ENCODE measurements at regions not wholly inside any gene's neighbourhood (a gene's known extent, or its start where the extent isn't known, plus 50 kb on each side); places are given as distances from the start of the nearest gene placed in this dataset.

DNA sequence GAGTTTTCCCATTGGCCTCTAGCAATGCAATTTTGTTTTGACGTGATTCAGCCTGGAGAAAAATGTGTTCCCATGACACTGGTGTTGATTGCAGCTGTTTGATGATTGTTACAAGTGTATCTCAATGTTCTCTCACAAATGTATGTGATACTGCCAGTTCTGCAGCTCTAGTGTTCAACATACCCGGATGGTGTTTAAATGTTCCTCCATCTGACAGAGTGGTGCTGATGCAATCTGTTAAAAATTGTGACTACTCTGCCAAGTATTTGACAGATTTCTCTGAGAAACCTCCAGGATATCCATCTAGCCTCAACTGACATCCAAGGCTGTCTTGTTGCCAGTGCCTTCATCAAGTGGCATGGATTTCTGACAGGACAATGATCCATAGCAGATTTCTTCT lies 657.2 kb upstream of the DIAPH2 start:
- ChIA-PET CTCF (no interaction called here), POLR2A (interaction anchor here (0.7 kb wide), 1 partner anchor 106 kb away, joined by 3 read pairs; no protein-coding TSS in a partner anchor)
- 82% methylated on average over 2 of the region's 2 CpGs for WGBS (ENCODE audit: insufficient coverage)
- no peaks in the 10 kb centered on the region for H3K36me3 ChIP-seq (ENCODE audit: control insufficient read depth in 4 of 4, insufficient read depth in 4 of 4, low read length in 3 of 4)
- no peaks in the 10 kb centered on the region for H3K27me3 ChIP-seq (replicated peaks in 2 of 5; ENCODE audit: control insufficient read depth in 4 of 5, insufficient read depth in 5 of 5, low read length in 4 of 5)
- H3K27ac ChIP-seq (ENCODE audit: insufficient read depth in 1 of 2, low read depth in 1 of 2, low read length in 2 of 2, poor library complexity in 1 of 2, severe bottlenecking in 2 of 2), result no peak overlapping the region
- H3K4me1 ChIP-seq (ENCODE audit: control extremely low read depth in 1 of 4, control insufficient read depth in 4 of 4, insufficient read depth in 4 of 4, low read length in 3 of 4), result no peaks in the 10 kb centered on the region
- no peaks in the 10 kb centered on the region for H3K9me3 ChIP-seq (ENCODE audit: control extremely low read depth in 1 of 5, control insufficient read depth in 4 of 5, insufficient read depth in 2 of 5, low read depth in 1 of 5, low read length in 4 of 5)
- DNase-seq, result no peak
- H3K4me3 ChIP-seq (ENCODE audit: control insufficient read depth in 1 of 7, extremely low read depth in 1 of 7, insufficient read depth in 4 of 7, low read depth in 2 of 7, low read length in 6 of 7), result no peak overlapping the region

- Histone ChIP-seq H3K9me3 (ENCODE audit: control extremely low read depth in 1 of 5, control insufficient read depth in 4 of 5, insufficient read depth in 2 of 5, low read depth in 1 of 5, low read length in 4 of 5) (no peaks in the 10 kb centered on the region), H3K36me3 (ENCODE audit: control insufficient read depth in 4 of 4, insufficient read depth in 4 of 4, low read length in 3 of 4) (no peaks in the 10 kb centered on the region), H3K4me1 (ENCODE audit: control extremely low read depth in 1 of 4, control insufficient read depth in 4 of 4, insufficient read depth in 4 of 4, low read length in 3 of 4) (no peaks in the 10 kb centered on the region), H3K4me3 (ENCODE audit: control insufficient read depth in 1 of 7, extremely low read depth in 1 of 7, insufficient read depth in 4 of 7, low read depth in 2 of 7, low read length in 6 of 7) (no peak overlapping the region), H3K27me3 (replicated peaks in 2 of 5; ENCODE audit: control insufficient read depth in 4 of 5, insufficient read depth in 5 of 5, low read length in 4 of 5) (no peaks in the 10 kb centered on the region), H3K27ac (ENCODE audit: insufficient read depth in 1 of 2, low read depth in 1 of 2, low read length in 2 of 2, poor library complexity in 1 of 2, severe bottlenecking in 2 of 2) (no peak overlapping the region)
- no peak for DNase-seq
- POLR2A ChIA-PET, result no interaction called here
- WGBS (ENCODE audit: insufficient coverage), result no CpG with 5 or more reads among the region's 2 CpGs
- CTCF ChIA-PET, result no interaction called here
Observed at GRCh38 chrX:96052078-96052477, 632.6 kb upstream of the DIAPH2 start.

GRCh38 chrX:96081891-96082290 lies 602.8 kb upstream of the DIAPH2 start:
- Histone ChIP-seq H3K4me1 (ENCODE audit: control extremely low read depth in 1 of 4, control insufficient read depth in 4 of 4, insufficient read depth in 4 of 4, low read length in 3 of 4) (no peaks in the 10 kb centered on the region), H3K27me3 (replicated peaks in 2 of 5; ENCODE audit: control insufficient read depth in 4 of 5, insufficient read depth in 5 of 5, low read length in 4 of 5) (no peaks in the 10 kb centered on the region), H3K36me3 (ENCODE audit: control insufficient read depth in 4 of 4, insufficient read depth in 4 of 4, low read length in 3 of 4) (no peaks in the 10 kb centered on the region), H3K9me3 (ENCODE audit: control extremely low read depth in 1 of 5, control insufficient read depth in 4 of 5, insufficient read depth in 2 of 5, low read depth in 1 of 5, low read length in 4 of 5) (no peaks in the 10 kb centered on the region), H3K27ac (ENCODE audit: insufficient read depth in 1 of 2, low read depth in 1 of 2, low read length in 2 of 2, poor library complexity in 1 of 2, severe bottlenecking in 2 of 2) (no peak overlapping the region), H3K4me3 (ENCODE audit: control insufficient read depth in 1 of 7, extremely low read depth in 1 of 7, insufficient read depth in 4 of 7, low read depth in 2 of 7, low read length in 6 of 7) (no peak overlapping the region)
- no peak for DNase-seq
- POLR2A ChIA-PET, result no interaction called here
- CTCF ChIA-PET, result no interaction called here

DNA sequence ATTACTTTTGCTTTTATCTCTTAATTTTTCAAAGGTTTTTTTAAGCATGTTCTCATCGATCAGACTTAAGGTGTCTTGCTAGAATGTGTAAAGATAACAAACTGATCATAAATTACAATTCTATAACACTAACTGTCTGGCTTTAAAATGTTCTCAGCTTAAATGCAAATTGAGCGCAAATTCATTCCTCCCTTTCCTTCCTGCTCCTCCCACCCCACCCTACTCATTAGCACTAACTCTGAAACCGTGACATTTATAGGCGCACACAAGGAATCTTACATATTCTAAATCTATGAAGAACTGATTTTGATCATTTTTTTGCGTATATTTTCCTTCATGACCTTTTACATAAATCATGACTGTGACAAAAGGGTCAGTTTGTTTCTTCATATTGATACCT lies 590.0 kb upstream of the DIAPH2 start:
- H3K4me3 ChIP-seq (ENCODE audit: control insufficient read depth in 1 of 7, extremely low read depth in 1 of 7, insufficient read depth in 4 of 7, low read depth in 2 of 7, low read length in 6 of 7), result no peak overlapping the region

DNA sequence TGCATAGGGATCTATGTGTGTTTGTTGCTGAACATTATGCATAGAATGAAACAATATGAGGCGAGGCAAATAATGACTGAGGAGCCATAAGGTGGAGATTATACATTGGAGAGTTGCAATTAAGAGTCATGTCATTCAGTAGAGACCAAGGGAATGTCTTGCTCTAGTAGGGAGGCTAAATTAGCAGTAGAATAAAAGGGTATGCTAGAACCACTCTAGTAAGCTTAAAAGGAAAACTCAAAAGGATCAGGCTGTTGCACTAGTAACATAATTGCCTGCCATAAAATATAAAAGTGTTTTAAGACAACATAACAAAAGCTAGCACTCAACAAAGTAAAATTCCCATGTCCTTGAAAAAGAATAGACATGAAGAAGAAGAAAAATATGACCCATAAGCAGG lies 586.2 kb upstream of the DIAPH2 start:
- no peak overlapping the region for H3K27ac ChIP-seq (ENCODE audit: insufficient read depth in 1 of 2, low read depth in 1 of 2, low read length in 2 of 2, poor library complexity in 1 of 2, severe bottlenecking in 2 of 2)
- no peaks in the 10 kb centered on the region for H3K4me1 ChIP-seq (ENCODE audit: control extremely low read depth in 1 of 4, control insufficient read depth in 4 of 4, insufficient read depth in 4 of 4, low read length in 3 of 4)
- no peaks in the 10 kb centered on the region for H3K9me3 ChIP-seq (ENCODE audit: control extremely low read depth in 1 of 5, control insufficient read depth in 4 of 5, insufficient read depth in 2 of 5, low read depth in 1 of 5, low read length in 4 of 5)
- H3K27me3 ChIP-seq (replicated peaks in 2 of 5; ENCODE audit: control insufficient read depth in 4 of 5, insufficient read depth in 5 of 5, low read length in 4 of 5), result no peaks in the 10 kb centered on the region
- 69% methylated on average over 1 of the region's 1 CpG for WGBS (ENCODE audit: insufficient coverage)
- H3K36me3 ChIP-seq (ENCODE audit: control insufficient read depth in 4 of 4, insufficient read depth in 4 of 4, low read length in 3 of 4), result no peaks in the 10 kb centered on the region
- CTCF ChIA-PET, result no interaction called here
- no peak overlapping the region for H3K4me3 ChIP-seq (ENCODE audit: control insufficient read depth in 1 of 7, extremely low read depth in 1 of 7, insufficient read depth in 4 of 7, low read depth in 2 of 7, low read length in 6 of 7)
- POLR2A ChIA-PET, result no interaction called here
- DNase-seq, result no peak

More for the DNA sequence above, 590.0 kb upstream of the DIAPH2 start:
- DNase-seq, result no peak
- POLR2A ChIA-PET, result no interaction called here
- WGBS (ENCODE audit: insufficient coverage), result 71% methylated on average over 3 of the region's 5 CpGs
- H3K27ac ChIP-seq (ENCODE audit: insufficient read depth in 1 of 2, low read depth in 1 of 2, low read length in 2 of 2, poor library complexity in 1 of 2, severe bottlenecking in 2 of 2), result no peak overlapping the region
- H3K9me3 ChIP-seq (ENCODE audit: control extremely low read depth in 1 of 5, control insufficient read depth in 4 of 5, insufficient read depth in 2 of 5, low read depth in 1 of 5, low read length in 4 of 5), result no peaks in the 10 kb centered on the region
- H3K27me3 ChIP-seq (replicated peaks in 2 of 5; ENCODE audit: control insufficient read depth in 4 of 5, insufficient read depth in 5 of 5, low read length in 4 of 5), result no peaks in the 10 kb centered on the region
- CTCF ChIA-PET, result no interaction called here
- H3K36me3 ChIP-seq (ENCODE audit: control insufficient read depth in 4 of 4, insufficient read depth in 4 of 4, low read length in 3 of 4), result no peaks in the 10 kb centered on the region
- H3K4me1 ChIP-seq (ENCODE audit: control extremely low read depth in 1 of 4, control insufficient read depth in 4 of 4, insufficient read depth in 4 of 4, low read length in 3 of 4), result no peaks in the 10 kb centered on the region

DNA sequence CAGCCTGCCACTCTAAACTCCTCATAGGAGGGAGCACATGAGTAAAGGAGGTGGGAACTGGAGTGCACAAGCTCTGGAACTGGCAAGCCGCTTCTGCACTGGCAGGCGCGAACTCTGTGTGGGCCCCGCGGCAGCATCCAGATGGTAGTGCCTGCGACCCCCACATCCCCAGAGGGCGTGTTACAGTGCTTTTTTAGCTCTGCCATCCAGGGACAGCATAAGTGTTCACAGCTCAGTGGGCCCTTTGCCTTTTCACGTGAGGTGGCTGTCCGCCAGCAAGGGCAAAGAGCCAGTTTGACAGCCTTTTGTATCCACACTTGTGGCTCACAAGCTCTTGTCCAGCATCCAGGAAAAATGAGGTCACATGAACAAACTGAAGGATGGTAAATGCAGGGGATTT lies 581.6 kb upstream of the DIAPH2 start:
- CTCF ChIA-PET, result no interaction called here
- no peaks in the 10 kb centered on the region for H3K36me3 ChIP-seq (ENCODE audit: control insufficient read depth in 4 of 4, insufficient read depth in 4 of 4, low read length in 3 of 4)
- H3K27me3 ChIP-seq (replicated peaks in 2 of 5; ENCODE audit: control insufficient read depth in 4 of 5, insufficient read depth in 5 of 5, low read length in 4 of 5), result no peaks in the 10 kb centered on the region
- H3K4me3 ChIP-seq (ENCODE audit: control insufficient read depth in 1 of 7, extremely low read depth in 1 of 7, insufficient read depth in 4 of 7, low read depth in 2 of 7, low read length in 6 of 7), result no peak overlapping the region
- no peaks in the 10 kb centered on the region for H3K9me3 ChIP-seq (ENCODE audit: control extremely low read depth in 1 of 5, control insufficient read depth in 4 of 5, insufficient read depth in 2 of 5, low read depth in 1 of 5, low read length in 4 of 5)
- H3K4me1 ChIP-seq (ENCODE audit: control extremely low read depth in 1 of 4, control insufficient read depth in 4 of 4, insufficient read depth in 4 of 4, low read length in 3 of 4), result no peaks in the 10 kb centered on the region
- POLR2A ChIA-PET, result no interaction called here
- H3K27ac ChIP-seq (ENCODE audit: insufficient read depth in 1 of 2, low read depth in 1 of 2, low read length in 2 of 2, poor library complexity in 1 of 2, severe bottlenecking in 2 of 2), result no peak overlapping the region
- DNase-seq, result no peak
- WGBS (ENCODE audit: insufficient coverage), result 86% methylated on average over 9 of the region's 9 CpGs

GRCh38 chrX:96112689-96113088 lies 572.0 kb upstream of the DIAPH2 start:
- CTCF ChIA-PET, result no interaction called here
- Histone ChIP-seq H3K27me3 (replicated peaks in 2 of 5; ENCODE audit: control insufficient read depth in 4 of 5, insufficient read depth in 5 of 5, low read length in 4 of 5) (no peaks in the 10 kb centered on the region), H3K4me1 (ENCODE audit: control extremely low read depth in 1 of 4, control insufficient read depth in 4 of 4, insufficient read depth in 4 of 4, low read length in 3 of 4) (no peaks in the 10 kb centered on the region), H3K27ac (ENCODE audit: insufficient read depth in 1 of 2, low read depth in 1 of 2, low read length in 2 of 2, poor library complexity in 1 of 2, severe bottlenecking in 2 of 2) (no peak overlapping the region), H3K36me3 (ENCODE audit: control insufficient read depth in 4 of 4, insufficient read depth in 4 of 4, low read length in 3 of 4) (no peaks in the 10 kb centered on the region), H3K4me3 (ENCODE audit: control insufficient read depth in 1 of 7, extremely low read depth in 1 of 7, insufficient read depth in 4 of 7, low read depth in 2 of 7, low read length in 6 of 7) (no peak overlapping the region), H3K9me3 (ENCODE audit: control extremely low read depth in 1 of 5, control insufficient read depth in 4 of 5, insufficient read depth in 2 of 5, low read depth in 1 of 5, low read length in 4 of 5) (no peaks in the 10 kb centered on the region)
- no peak for DNase-seq
- no CpG with 5 or more reads among the region's 1 CpG for whole genome bisulfite sequencing (ENCODE audit: insufficient coverage)
- POLR2A ChIA-PET, result no interaction called here

DNA sequence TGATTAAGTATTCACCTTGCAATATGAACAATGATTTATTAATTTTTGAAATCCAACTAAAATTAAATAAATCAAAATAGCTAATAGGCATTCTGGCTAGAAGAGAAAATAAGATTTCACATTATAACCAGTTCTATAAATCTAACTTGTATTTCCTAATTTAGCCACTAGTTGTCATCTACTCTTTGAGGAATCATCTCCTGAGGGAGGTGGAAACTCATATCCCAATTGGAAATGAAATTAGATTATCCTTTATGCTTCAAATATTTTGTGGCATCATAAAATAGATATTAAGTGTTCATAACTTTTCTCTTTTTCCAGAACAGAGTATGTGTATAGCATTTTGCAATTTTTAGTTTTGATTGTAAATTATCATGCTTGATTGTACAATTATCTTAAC lies 558.5 kb upstream of the DIAPH2 start:
- H3K4me1 ChIP-seq (ENCODE audit: control extremely low read depth in 1 of 4, control insufficient read depth in 4 of 4, insufficient read depth in 4 of 4, low read length in 3 of 4), result no peaks in the 10 kb centered on the region
- ChIA-PET POLR2A (no interaction called here), CTCF (no interaction called here)
- DNase-seq, result no peak
- no peaks in the 10 kb centered on the region for H3K9me3 ChIP-seq (ENCODE audit: control extremely low read depth in 1 of 5, control insufficient read depth in 4 of 5, insufficient read depth in 2 of 5, low read depth in 1 of 5, low read length in 4 of 5)
- no peak overlapping the region for H3K27ac ChIP-seq (ENCODE audit: insufficient read depth in 1 of 2, low read depth in 1 of 2, low read length in 2 of 2, poor library complexity in 1 of 2, severe bottlenecking in 2 of 2)
- no peaks in the 10 kb centered on the region for H3K36me3 ChIP-seq (ENCODE audit: control insufficient read depth in 4 of 4, insufficient read depth in 4 of 4, low read length in 3 of 4)
- no peak overlapping the region for H3K4me3 ChIP-seq (ENCODE audit: control insufficient read depth in 1 of 7, extremely low read depth in 1 of 7, insufficient read depth in 4 of 7, low read depth in 2 of 7, low read length in 6 of 7)
- H3K27me3 ChIP-seq (replicated peaks in 2 of 5; ENCODE audit: control insufficient read depth in 4 of 5, insufficient read depth in 5 of 5, low read length in 4 of 5), result no peaks in the 10 kb centered on the region

Measured in common myeloid progenitor, CD34-positive (primary cell).